PC-9 (cell line): ENCODE measurements at regions not wholly inside any gene's neighbourhood (a gene's known extent, or its start where the extent isn't known, plus 50 kb on each side); places are given as distances from the start of the nearest gene placed in this dataset.
"Not testable (repeated sequence)": the region's sequence is repeated elsewhere in the genome, so short reads cannot be mapped to it uniquely, and the experiment has no call there.

Source experiments
- BruUV-seq: library from RNA; stranded (reverse); fragments of 400-500 nt; replicated peaks from 2 replicates; lab custom pipeline; 2021; lab: Mats Ljungman, UMichigan
- CTCF ChIA-PET: fragments of 300-600 bp; sonication (Branson Sonifier 250); formaldehyde crosslinking; loops from one replicate; lab custom pipeline; 2022; ENCODE audit warnings: antibody characterized with exemption; lab: Charles Lee
- POLR2A ChIA-PET: fragments of 300-600 bp; sonication (Branson Sonifier 250); formaldehyde crosslinking; loops from one replicate; lab custom pipeline; 2022; ENCODE audit warnings: antibody characterized with exemption; ENCODE audit not compliant: unreplicated experiment; lab: Charles Lee
- DNase-seq, 2 experiments: peaks; one replicate each; pipeline versions ENCODE4 v3.0.0 to v3.0.0-alpha.2; 2015 to 2022; ENCODE audit warnings: mixed read lengths in 1 of 2
- H2AFZ ChIP-seq: fragments of 200-600 bp; sonication (generic); 2 replicates; pipeline ENCODE4 v1.8.1; 2017; ENCODE audit warnings: antibody characterized with exemption
- H3F3A ChIP-seq: fragments of 200-600 bp; sonication (generic); 2 replicates; pipeline ENCODE4 v1.8.1; 2017; ENCODE audit warnings: antibody characterized with exemption, mild to moderate bottlenecking, low read depth; ENCODE audit not compliant: insufficient read depth
- H3K27ac ChIP-seq: fragments of 200-600 bp; sonication (generic); 2 replicates; pipeline ENCODE4 v1.6.1; 2016; ENCODE audit warnings: mixed run types
- H3K27me3 ChIP-seq: fragments of 200-600 bp; sonication (generic); 2 replicates; pipeline ENCODE4 v1.6.1; 2016; ENCODE audit warnings: low read depth, mixed run types; ENCODE audit not compliant: insufficient read depth
- H3K36me3 ChIP-seq: fragments of 200-600 bp; sonication (generic); 2 replicates; pipeline ENCODE4 v1.6.1; 2016; ENCODE audit warnings: low read depth, mixed run types
- H3K4me1 ChIP-seq: fragments of 200-600 bp; sonication (generic); replicated peaks from 2 replicates; pipeline ENCODE4 v1.6.1; 2016; ENCODE audit warnings: mixed run types; ENCODE audit not compliant: insufficient read depth
- H3K4me2 ChIP-seq: fragments of 200-600 bp; sonication (generic); 2 replicates; pipeline ENCODE4 v1.6.1; 2017; ENCODE audit warnings: mixed run types
- H3K4me3 ChIP-seq: fragments of 200-600 bp; sonication (generic); 2 replicates; pipeline ENCODE4 v1.6.1; 2016; ENCODE audit warnings: mixed run types
- H3K79me2 ChIP-seq: fragments of 200-600 bp; sonication (generic); 2 replicates; pipeline ENCODE4 v1.6.1; 2017; ENCODE audit warnings: low read depth, mixed run types
- H3K9me2 ChIP-seq: fragments of 200-600 bp; sonication (generic); 2 replicates; pipeline ENCODE4 v1.8.1; 2017; ENCODE audit warnings: mild to moderate bottlenecking; ENCODE audit not compliant: insufficient read depth
- H3K9me3 ChIP-seq: fragments of 200-600 bp; sonication (generic); 2 replicates; pipeline ENCODE4 v1.8.1; 2016; ENCODE audit warnings: low read depth; ENCODE audit not compliant: insufficient read depth
- H4K20me1 ChIP-seq: fragments of 200-600 bp; sonication (generic); 2 replicates; pipeline ENCODE4 v1.8.1; 2017; ENCODE audit not compliant: insufficient read depth
- EZH2 ChIP-seq: fragments of 200-600 bp; sonication (generic); IDR thresholded peaks from 2 replicates; pipeline ENCODE4 v1.8.0; 2017; ENCODE audit warnings: antibody characterized with exemption, low read depth
- intact Hi-C: fragments of 100-400 bp; cut with micrococcal nuclease; formaldehyde crosslinking; loops from one replicate; pipeline ENCODE4 v1.10.0; 2022; ENCODE audit not compliant: unreplicated experiment
- TF ChIP-seq, protein P1 (sequence below): fragments of 200-600 bp; sonication (generic); conservative IDR thresholded peaks from 2 replicates; pipeline ENCODE4 v1.6.1; 2017; ENCODE audit warnings: mixed run types, antibody characterized with exemption, mild to moderate bottlenecking, moderate library complexity

GRCh38 chr10:130974166-130974565 is 337.4 kb downstream of the TCERG1L start:
- ChIA-PET POLR2A (no interaction called here), CTCF (no interaction called here)
- Histone ChIP-seq H3K4me1 (no peaks in the 10 kb centered on the region), H3K9me2 (no peaks in the 10 kb centered on the region), H3K79me2 (no peaks in the 10 kb centered on the region), H3K27ac (no peak overlapping the region), H2AFZ (no peak overlapping the region), H3K36me3 (no peaks in the 10 kb centered on the region), H3K27me3 (peaks cover 9% of the 10 kb centered on the region), H3K4me2 (no peak overlapping the region), H3F3A (no peaks in the 10 kb centered on the region), H4K20me1 (no peaks in the 10 kb centered on the region), H3K9me3 (no peaks in the 10 kb centered on the region), H3K4me3 (no peak overlapping the region)
- TF ChIP-seq, protein P1, sequence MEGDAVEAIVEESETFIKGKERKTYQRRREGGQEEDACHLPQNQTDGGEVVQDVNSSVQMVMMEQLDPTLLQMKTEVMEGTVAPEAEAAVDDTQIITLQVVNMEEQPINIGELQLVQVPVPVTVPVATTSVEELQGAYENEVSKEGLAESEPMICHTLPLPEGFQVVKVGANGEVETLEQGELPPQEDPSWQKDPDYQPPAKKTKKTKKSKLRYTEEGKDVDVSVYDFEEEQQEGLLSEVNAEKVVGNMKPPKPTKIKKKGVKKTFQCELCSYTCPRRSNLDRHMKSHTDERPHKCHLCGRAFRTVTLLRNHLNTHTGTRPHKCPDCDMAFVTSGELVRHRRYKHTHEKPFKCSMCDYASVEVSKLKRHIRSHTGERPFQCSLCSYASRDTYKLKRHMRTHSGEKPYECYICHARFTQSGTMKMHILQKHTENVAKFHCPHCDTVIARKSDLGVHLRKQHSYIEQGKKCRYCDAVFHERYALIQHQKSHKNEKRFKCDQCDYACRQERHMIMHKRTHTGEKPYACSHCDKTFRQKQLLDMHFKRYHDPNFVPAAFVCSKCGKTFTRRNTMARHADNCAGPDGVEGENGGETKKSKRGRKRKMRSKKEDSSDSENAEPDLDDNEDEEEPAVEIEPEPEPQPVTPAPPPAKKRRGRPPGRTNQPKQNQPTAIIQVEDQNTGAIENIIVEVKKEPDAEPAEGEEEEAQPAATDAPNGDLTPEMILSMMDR, result no peak
- no peak for TF ChIP-seq EZH2
- intact Hi-C loops, result no loop called here
- DNase-seq, result no peak
- BruUV-seq, result no TSS peak

GRCh38 chr10:130975351-130975750 is 336.2 kb downstream of the TCERG1L start:
- H3F3A ChIP-seq, intact Hi-C loops, H4K20me1 ChIP-seq, H3K36me3 ChIP-seq, H3K4me3 ChIP-seq, H3K4me1 ChIP-seq, H3K27ac ChIP-seq, H3K27me3 ChIP-seq, H3K79me2 ChIP-seq, H2AFZ ChIP-seq, H3K9me2 ChIP-seq, DNase-seq, CTCF ChIA-PET, BruUV-seq, POLR2A ChIA-PET, H3K4me2 ChIP-seq, H3K9me3 ChIP-seq: not testable (repeated sequence)

DNA sequence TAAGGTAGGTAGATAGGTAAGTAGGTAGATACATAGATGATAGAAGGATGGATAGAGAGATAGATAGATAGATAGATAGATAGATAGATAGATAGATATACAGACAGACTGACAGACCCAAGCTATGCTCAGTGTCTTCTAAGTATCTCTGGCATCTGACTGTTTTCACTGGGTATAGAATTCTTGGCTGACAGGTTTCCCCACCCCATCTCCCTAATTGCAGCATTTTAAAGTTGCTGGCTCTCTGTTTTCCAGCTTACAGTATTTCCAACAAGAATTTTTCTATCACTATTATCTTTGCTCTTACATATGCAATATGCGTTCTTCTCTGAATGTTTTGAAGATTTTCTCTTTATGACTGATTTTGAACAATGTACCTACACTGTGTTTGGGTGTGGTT is 328.7 kb downstream of the TCERG1L start:
- BruUV-seq, result no TSS peak
- Histone ChIP-seq H3K27ac (no peak overlapping the region), H3K4me2 (no peak overlapping the region), H3K9me2 (no peaks in the 10 kb centered on the region), H4K20me1 (no peaks in the 10 kb centered on the region), H3K27me3 (peaks cover 8% of the 10 kb centered on the region; the same call in 1 of the 2 replicates), H2AFZ (no peak overlapping the region), H3K4me3 (no peak overlapping the region), H3K36me3 (no peaks in the 10 kb centered on the region), H3K79me2 (no peaks in the 10 kb centered on the region), H3K9me3 (no peaks in the 10 kb centered on the region), H3K4me1 (no peaks in the 10 kb centered on the region), H3F3A (no peaks in the 10 kb centered on the region)
- intact Hi-C loops, result no loop called here
- DNase-seq, result no peak
- ChIA-PET CTCF (no interaction called here), POLR2A (no interaction called here)
- TF ChIP-seq, protein P1, result no peak
- TF ChIP-seq EZH2, result no peak

- H3K9me3 ChIP-seq, result no peaks in the 10 kb centered on the region
- no peak overlapping the region for H3K4me2 ChIP-seq
- ChIA-PET POLR2A (no interaction called here), CTCF (no interaction called here)
- peaks cover 8% of the 10 kb centered on the region; the same call in 1 of the 2 replicates for H3K27me3 ChIP-seq
- intact Hi-C loops, result no loop called here
- TF ChIP-seq, protein P1, result no peak
- H3K4me3 ChIP-seq, result no peak overlapping the region
- BruUV-seq, result no TSS peak
- H3K36me3 ChIP-seq, result no peaks in the 10 kb centered on the region
- H3K4me1 ChIP-seq, result no peaks in the 10 kb centered on the region
- DNase-seq, result no peak
- H3K79me2 ChIP-seq, result no peaks in the 10 kb centered on the region
- no peaks in the 10 kb centered on the region for H3F3A ChIP-seq
- H4K20me1 ChIP-seq, result no peaks in the 10 kb centered on the region
- H3K27ac ChIP-seq, result no peak overlapping the region
- no peak overlapping the region for H2AFZ ChIP-seq
- no peaks in the 10 kb centered on the region for H3K9me2 ChIP-seq
Observed at GRCh38 chr10:130983749-130984148, 327.8 kb downstream of the TCERG1L start.
